B cell (primary cell): ENCODE measurements at regions not wholly inside any gene's neighbourhood (a gene's known extent, or its start where the extent isn't known, plus 50 kb on each side); places are given as distances from the start of the nearest gene placed in this dataset.

Source experiments
- ATAC-seq: fragments of 200-7000 bp; cut with Tn5 transposase; one replicate; pipeline ENCODE4 v1.10.0; 2021; ENCODE audit warnings: low read depth, mild to moderate bottlenecking, moderate number of reproducible peaks, moderate library complexity
- CTCF ChIA-PET: fragments of 350-600 bp; sonication (Branson Sonifier 250); formaldehyde crosslinking; loops from one replicate; lab custom pipeline; 2021; ENCODE audit warnings: antibody characterized with exemption, inconsistent platforms; lab: Charles Lee
- POLR2A ChIA-PET: fragments of 350-600 bp; sonication (Branson Sonifier 250); formaldehyde crosslinking; loops from one replicate; lab custom pipeline; 2021; ENCODE audit warnings: antibody characterized with exemption; lab: Charles Lee
- DNase-seq: peaks from one replicate; pipeline ENCODE4 v3.0.0; 2013
- H2AFZ ChIP-seq: 2 replicates; pipeline ENCODE4 v1.6.1; 2012; ENCODE audit warnings: mild to moderate bottlenecking, low read depth, low read length; ENCODE audit not compliant: insufficient read depth, poor library complexity, severe bottlenecking
- H3K27ac ChIP-seq, 2 donors: 1 replicate in 1 of 2; 2 replicates in 1 of 2; pipeline ENCODE4 v1.5.1; 2012 to 2013; ENCODE audit warnings: low read length in 2 of 2, mild to moderate bottlenecking in 2 of 2, moderate library complexity in 1 of 2
- H3K27me3 ChIP-seq, 4 experiments: fragments of 200-600 bp in 1 of 4; sonication (generic) in 1 of 4; replicated peaks in 1 of 4; 1 replicate in 2 of 4; 2 replicates in 2 of 4; pipeline versions ENCODE4 v1.6.1 to v1.7.0; 2013 to 2016; ENCODE audit warnings: low read length in 3 of 4, mild to moderate bottlenecking in 2 of 4, mixed read lengths in 1 of 4, moderate library complexity in 1 of 4; ENCODE audit not compliant: insufficient read depth in 4 of 4, control insufficient read depth in 3 of 4; ENCODE audit errors: control extremely low read depth in 1 of 4
- H3K36me3 ChIP-seq, 2 experiments: replicated peaks in 1 of 2; 1 replicate in 1 of 2; 2 replicates in 1 of 2; pipeline versions ENCODE4 v1.6.1 to v1.7.1; 2013; ENCODE audit warnings: low read length in 1 of 2; ENCODE audit not compliant: insufficient read depth in 2 of 2, control insufficient read depth in 1 of 2; ENCODE audit errors: control extremely low read depth in 1 of 2, extremely low read depth in 1 of 2
- H3K4me1 ChIP-seq, 2 donors: fragments of 200-600 bp in 1 of 2; sonication (generic) in 1 of 2; 1 replicate in 1 of 2; 2 replicates in 1 of 2; pipeline versions ENCODE4 v1.5.1 to v1.6.1; 2013 to 2017; ENCODE audit warnings: low read length in 2 of 2; ENCODE audit not compliant: control insufficient read depth in 2 of 2, insufficient read depth in 2 of 2
- H3K4me2 ChIP-seq: replicated peaks from 2 replicates; pipeline ENCODE3; 2012; ENCODE audit warnings: mild to moderate bottlenecking, low read depth, low read length; ENCODE audit not compliant: poor library complexity, severe bottlenecking
- H3K4me3 ChIP-seq, 5 experiments: fragments of 200-600 bp in 1 of 5; sonication (generic) in 1 of 5; 1 replicate in 3 of 5; 2 replicates in 2 of 5; pipeline versions ENCODE4 v1.5.1 to v1.7.0; 2011 to 2016; ENCODE audit warnings: low read length in 4 of 5, mild to moderate bottlenecking in 4 of 5, low read depth in 2 of 5, control low read depth in 1 of 5, moderate library complexity in 1 of 5; ENCODE audit not compliant: insufficient read depth in 1 of 5; ENCODE audit errors: control extremely low read depth in 1 of 5, extremely low read depth in 1 of 5
- H3K79me2 ChIP-seq: fragments of 200-600 bp; sonication (generic); one replicate; pipeline ENCODE4 v1.6.0; 2016; ENCODE audit warnings: low read length; ENCODE audit not compliant: control insufficient read depth, insufficient read depth
- H3K9ac ChIP-seq: fragments of 200-600 bp; sonication (generic); 2 replicates; pipeline ENCODE4 v1.6.1; 2017; ENCODE audit warnings: mild to moderate bottlenecking, low read length, moderate library complexity
- H3K9me3 ChIP-seq, 3 donors: one replicate each; pipeline versions ENCODE4 v1.6.1 to v1.7.1; 2013; ENCODE audit warnings: low read length in 2 of 3; ENCODE audit not compliant: control insufficient read depth in 2 of 3, insufficient read depth in 1 of 3; ENCODE audit errors: control extremely low read depth in 1 of 3
- H4K20me1 ChIP-seq: 2 replicates; pipeline ENCODE4 v1.6.0; 2012; ENCODE audit warnings: mild to moderate bottlenecking, low read length; ENCODE audit not compliant: insufficient read depth, control insufficient read depth, poor library complexity, severe bottlenecking
- H3K27ac Mint-ChIP-seq: one replicate; pipeline ENCODE4 v1.8.0; 2021; ENCODE audit warnings: mixed read lengths
- H3K27me3 Mint-ChIP-seq: one replicate; pipeline ENCODE4 v1.8.0; 2021; ENCODE audit warnings: mixed read lengths
- H3K4me1 Mint-ChIP-seq: one replicate; pipeline ENCODE4 v1.8.0; 2021; ENCODE audit warnings: mixed read lengths
- H3K4me3 Mint-ChIP-seq: one replicate; pipeline ENCODE4 v1.8.0; 2021; ENCODE audit warnings: mixed read lengths
- H3K9me3 Mint-ChIP-seq: one replicate; pipeline ENCODE4 v1.8.0; 2022; ENCODE audit warnings: mixed read lengths; ENCODE audit not compliant: insufficient read depth
- CTCF ChIP-seq: fragments of 200-600 bp; IDR thresholded peaks from one replicate; pipeline ENCODE4 v1.8.0; 2022; ENCODE audit warnings: antibody characterized with exemption, mild to moderate bottlenecking
- EZH2 ChIP-seq: IDR thresholded peaks from 2 replicates; pipeline ENCODE4 v1.6.1; 2012; ENCODE audit warnings: borderline replicate concordance, low read depth, mild to moderate bottlenecking, moderate library complexity, low read length; ENCODE audit not compliant: insufficient read depth, poor library complexity, severe bottlenecking
- WGBS: methylation state at CpG from one replicate; pipeline ENCODE4 v1.1.5; 2013; ENCODE audit warnings: missing lambda C conversion rate; ENCODE audit not compliant: insufficient coverage; 5-methylcytosine and 5-hydroxymethylcytosine counted together
- intact Hi-C: fragments of 100-400 bp; cut with micrococcal nuclease; formaldehyde crosslinking; loops from one replicate; pipeline ENCODE4 v1.10.0; 2022

- intact Hi-C loops, result no loop called here
- H3K27me3 ChIP-seq, result no peaks in the 10 kb centered on the region
- no peaks in the 10 kb centered on the region for H3K79me2 ChIP-seq
- WGBS, result 90% methylated on average over 5 of the region's 5 CpGs
- Mint-ChIP-seq H3K27ac (no peak overlapping the region), H3K9me3 (peaks cover 6% of the 10 kb centered on the region), H3K4me3 (no peak overlapping the region), H3K27me3 (no peaks in the 10 kb centered on the region), H3K4me1 (no peaks in the 10 kb centered on the region)
- DNase-seq, result no peak
- no peaks in the 10 kb centered on the region for H3K4me1 ChIP-seq
- H3K4me2 ChIP-seq, result no peak overlapping the region
- no peak for ATAC-seq
- ChIA-PET CTCF (no interaction called here), POLR2A (no interaction called here)
- no peak overlapping the region for H3K9ac ChIP-seq
- H3K27ac ChIP-seq, result no peak overlapping the region
- H4K20me1 ChIP-seq, result no peaks in the 10 kb centered on the region
- H3K36me3 ChIP-seq, result no peaks in the 10 kb centered on the region
- H2AFZ ChIP-seq, result no peak overlapping the region
- no peak overlapping the region for H3K4me3 ChIP-seq
- no peak for TF ChIP-seq EZH2
- TF ChIP-seq CTCF, result no peak
- H3K9me3 ChIP-seq, result no peaks in the 10 kb centered on the region
Measured at GRCh38 chr3:80550174-80550573, 782.4 kb upstream of the ROBO1 start.

GRCh38 chr3:80549173-80549572 lies 781.4 kb upstream of the ROBO1 start:
- TF ChIP-seq CTCF (no peak), EZH2 (no peak)
- Histone ChIP-seq H3K27ac (no peak overlapping the region), H3K36me3 (no peaks in the 10 kb centered on the region), H3K27me3 (no peaks in the 10 kb centered on the region), H3K79me2 (no peaks in the 10 kb centered on the region), H3K4me3 (no peak overlapping the region), H4K20me1 (no peaks in the 10 kb centered on the region), H3K9me3 (no peaks in the 10 kb centered on the region), H2AFZ (no peak overlapping the region), H3K4me2 (no peak overlapping the region), H3K4me1 (no peaks in the 10 kb centered on the region), H3K9ac (no peak overlapping the region)
- intact Hi-C loops, result no loop called here
- 71% methylated on average over 1 of the region's 1 CpG for WGBS
- Mint-ChIP-seq H3K27me3 (no peaks in the 10 kb centered on the region), H3K4me3 (no peak overlapping the region), H3K4me1 (no peaks in the 10 kb centered on the region), H3K9me3 (peaks cover 6% of the 10 kb centered on the region), H3K27ac (no peak overlapping the region)
- DNase-seq, result no peak
- POLR2A ChIA-PET, result no interaction called here
- ATAC-seq, result no peak
- CTCF ChIA-PET, result no interaction called here
